GM23248 (cell line): ENCODE measurements at regions not wholly inside any gene's neighbourhood (a gene's known extent, or its start where the extent isn't known, plus 50 kb on each side); places are given as distances from the start of the nearest gene placed in this dataset.

ENCODE experiments used
- EZH2 ChIP-seq: fragments of 200-600 bp; sonication (generic); IDR thresholded peaks from 2 replicates; pipeline ENCODE4 v1.6.1; 2018; ENCODE audit warnings: antibody characterized with exemption, mild to moderate bottlenecking; ENCODE audit not compliant: insufficient read depth, poor library complexity, severe bottlenecking
- EZH2phosphoT487 ChIP-seq: fragments of 200-600 bp; sonication (generic); IDR thresholded peaks from 2 replicates; pipeline ENCODE4 v1.6.1; 2018; ENCODE audit warnings: antibody characterized with exemption, moderate library complexity, mild to moderate bottlenecking, low read depth; ENCODE audit not compliant: insufficient read depth

- TF ChIP-seq EZH2 (no peak), EZH2phosphoT487 (no peak)
Observed at GRCh38 chr4:189850239-189850856, 90.3 kb upstream of the FRG1 start.
